ENCODE measurements at regions not wholly inside any gene's neighbourhood (a gene's known extent, or its start where the extent isn't known, plus 50 kb on each side); places are given as distances from the start of the nearest gene placed in this dataset.

- TF ChIP-seq CTCF (IDR thresholded peaks at IDR 0.05; ENCODE audit: extremely low read depth in 1 of 2, insufficient read depth in 1 of 2, low read depth in 1 of 2, low read length in 2 of 2) (no peak), MAX (IDR thresholded peaks at IDR 0.05; ENCODE audit: insufficient read depth, insufficient read length) (no peak), MYC (IDR thresholded peaks at IDR 0.05; ENCODE audit: low read depth, low read length) (no peak), POLR2AphosphoS5 (IDR thresholded peaks at IDR 0.05; ENCODE audit: insufficient read depth, low read depth, low read length) (no peak), EZH2 (IDR thresholded peaks at IDR 0.05; ENCODE audit: borderline replicate concordance, low read depth, low read length, severe bottlenecking) (no peak), POLR2A (IDR thresholded peaks at IDR 0.05; ENCODE audit: low read depth, low read length) (no peak)
Observed at GRCh38 chr6:134819863-134820800, 129.8 kb downstream of the ALDH8A1 start.

Data from endothelial cell of umbilical vein (primary cell).